ENCODE measurements at regions not wholly inside any gene's neighbourhood (a gene's known extent, or its start where the extent isn't known, plus 50 kb on each side); places are given as distances from the start of the nearest gene placed in this dataset.

GRCh38 chr2:189281201-189281600 is 101.6 kb upstream of the COL5A2 start:
- TF ChIP-seq ZNF274 (IDR thresholded peaks at IDR 0.05; ENCODE audit: low read depth, low read length) (no peak), SUZ12 (IDR thresholded peaks at IDR 0.05; ENCODE audit: extremely low read depth, insufficient read depth, insufficient read length) (no peak)
